Smooth muscle cell (in vitro differentiated cells): ENCODE measurements at regions not wholly inside any gene's neighbourhood (a gene's known extent, or its start where the extent isn't known, plus 50 kb on each side); places are given as distances from the start of the nearest gene placed in this dataset.

Source experiments
- DNase-seq: peaks from one replicate; lab custom pipeline; 2025; ENCODE audit not compliant: unreplicated experiment; lab: John Stamatoyannopoulos, UW
- H2AFZ ChIP-seq: fragments of 200-600 bp; sonication (generic); 2 replicates; pipeline ENCODE4 v1.6.0; 2016; ENCODE audit warnings: antibody characterized with exemption, low read depth, mild to moderate bottlenecking
- H3F3A ChIP-seq: fragments of 200-600 bp; sonication (generic); 2 replicates; pipeline ENCODE4 v1.6.0; 2017; ENCODE audit warnings: antibody characterized with exemption, low read depth
- H3K27ac ChIP-seq: fragments of 200-600 bp; sonication (generic); 2 replicates; pipeline ENCODE4 v1.5.1; 2016; ENCODE audit warnings: low read depth, mild to moderate bottlenecking
- H3K27me3 ChIP-seq: fragments of 200-600 bp; sonication (generic); 2 replicates; pipeline ENCODE4 v1.6.1; 2016; ENCODE audit warnings: low read depth, mild to moderate bottlenecking
- H3K36me3 ChIP-seq: fragments of 200-600 bp; sonication (generic); 2 replicates; pipeline ENCODE4 v1.5.1; 2016; ENCODE audit warnings: low read depth
- H3K4me1 ChIP-seq: fragments of 200-600 bp; sonication (generic); 2 replicates; pipeline ENCODE4 v1.5.1; 2016; ENCODE audit warnings: low read depth
- H3K4me2 ChIP-seq: fragments of 200-600 bp; sonication (generic); 2 replicates; pipeline ENCODE4 v1.6.0; 2016; ENCODE audit warnings: mild to moderate bottlenecking
- H3K4me3 ChIP-seq: fragments of 200-600 bp; sonication (generic); 2 replicates; pipeline ENCODE4 v1.5.1; 2016; ENCODE audit warnings: mild to moderate bottlenecking
- H3K79me2 ChIP-seq: fragments of 200-600 bp; sonication (generic); 2 replicates; pipeline ENCODE4 v1.6.0; 2016; ENCODE audit warnings: low read depth, mild to moderate bottlenecking
- H3K9ac ChIP-seq: fragments of 200-600 bp; sonication (generic); 2 replicates; pipeline ENCODE4 v1.6.0; 2016; ENCODE audit warnings: low read depth
- H3K9me3 ChIP-seq: fragments of 200-600 bp; sonication (generic); replicated peaks from 2 replicates; pipeline ENCODE4 v1.5.1; 2016; ENCODE audit warnings: low read depth
- H4K20me1 ChIP-seq: fragments of 200-600 bp; sonication (generic); 2 replicates; pipeline ENCODE4 v1.6.0; 2016; ENCODE audit warnings: low read depth
- WGBS: methylation state at CpG from one replicate; pipeline ENCODE4 v1.1.7; 2016; ENCODE audit warnings: low lambda C conversion rate; 5-methylcytosine and 5-hydroxymethylcytosine counted together
- TF ChIP-seq, protein P1 (sequence below): fragments of 200-600 bp; sonication (generic); IDR thresholded peaks from 2 replicates; pipeline ENCODE4 v1.5.1; 2017; ENCODE audit warnings: borderline replicate concordance, mild to moderate bottlenecking, antibody characterized with exemption; ENCODE audit not compliant: insufficient read depth, poor library complexity, severe bottlenecking

DNA sequence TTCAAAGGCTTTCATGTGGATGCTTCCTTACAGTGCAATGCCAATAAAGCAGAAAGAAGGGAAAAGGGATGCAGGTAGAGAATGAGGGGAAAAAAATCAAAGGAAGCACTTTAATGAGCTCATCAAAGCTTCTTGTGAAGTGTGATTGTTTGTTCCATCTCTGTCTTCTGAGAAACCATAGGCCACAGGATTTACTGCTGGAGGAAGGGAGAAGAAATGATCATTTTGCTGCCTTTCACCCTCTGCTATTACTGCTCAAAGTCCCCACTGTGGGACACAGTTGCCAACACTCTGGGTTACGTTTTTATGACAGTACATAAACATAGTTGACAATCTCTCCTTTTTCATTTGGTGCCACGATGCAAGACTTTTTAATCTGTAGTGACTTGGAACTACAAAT is 558.0 kb upstream of the TECRL start:
- Histone ChIP-seq H3K9me3 (no peaks in the 10 kb centered on the region), H3K79me2 (no peaks in the 10 kb centered on the region), H3K4me1 (no peaks in the 10 kb centered on the region), H2AFZ (no peak overlapping the region), H3K4me3 (no peak overlapping the region), H4K20me1 (no peaks in the 10 kb centered on the region), H3K36me3 (no peaks in the 10 kb centered on the region), H3F3A (no peaks in the 10 kb centered on the region), H3K27ac (no peak overlapping the region), H3K9ac (no peak overlapping the region), H3K4me2 (no peak overlapping the region), H3K27me3 (no peaks in the 10 kb centered on the region)
- DNase-seq: no peak
- TF ChIP-seq, protein P1, sequence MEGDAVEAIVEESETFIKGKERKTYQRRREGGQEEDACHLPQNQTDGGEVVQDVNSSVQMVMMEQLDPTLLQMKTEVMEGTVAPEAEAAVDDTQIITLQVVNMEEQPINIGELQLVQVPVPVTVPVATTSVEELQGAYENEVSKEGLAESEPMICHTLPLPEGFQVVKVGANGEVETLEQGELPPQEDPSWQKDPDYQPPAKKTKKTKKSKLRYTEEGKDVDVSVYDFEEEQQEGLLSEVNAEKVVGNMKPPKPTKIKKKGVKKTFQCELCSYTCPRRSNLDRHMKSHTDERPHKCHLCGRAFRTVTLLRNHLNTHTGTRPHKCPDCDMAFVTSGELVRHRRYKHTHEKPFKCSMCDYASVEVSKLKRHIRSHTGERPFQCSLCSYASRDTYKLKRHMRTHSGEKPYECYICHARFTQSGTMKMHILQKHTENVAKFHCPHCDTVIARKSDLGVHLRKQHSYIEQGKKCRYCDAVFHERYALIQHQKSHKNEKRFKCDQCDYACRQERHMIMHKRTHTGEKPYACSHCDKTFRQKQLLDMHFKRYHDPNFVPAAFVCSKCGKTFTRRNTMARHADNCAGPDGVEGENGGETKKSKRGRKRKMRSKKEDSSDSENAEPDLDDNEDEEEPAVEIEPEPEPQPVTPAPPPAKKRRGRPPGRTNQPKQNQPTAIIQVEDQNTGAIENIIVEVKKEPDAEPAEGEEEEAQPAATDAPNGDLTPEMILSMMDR: no peak
- 75% methylated on average over 2 of the region's 2 CpGs for WGBS

DNA sequence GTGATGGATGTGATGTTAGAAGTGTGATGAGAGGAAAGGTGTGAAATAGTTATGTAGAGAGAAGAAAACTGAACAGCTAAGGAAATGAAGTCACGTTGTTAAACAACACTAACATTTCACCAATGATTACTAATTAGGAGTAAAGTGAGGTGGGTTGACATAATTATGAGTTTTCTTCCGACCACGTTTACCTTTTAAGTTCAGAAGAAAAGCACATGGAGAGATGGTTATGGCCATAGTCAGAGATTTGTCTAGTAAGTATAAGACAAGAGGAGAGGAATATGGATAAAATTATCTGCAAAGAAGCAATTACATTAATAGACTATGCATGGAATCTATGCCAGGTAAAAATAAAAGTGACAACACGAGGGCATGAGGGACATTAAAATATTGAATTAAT is 551.3 kb upstream of the TECRL start:
- TF ChIP-seq, protein P1: no peak
- Histone ChIP-seq H3K27ac (no peak overlapping the region), H3K79me2 (no peaks in the 10 kb centered on the region), H3K4me1 (no peaks in the 10 kb centered on the region), H3K27me3 (no peaks in the 10 kb centered on the region), H3K9me3 (no peaks in the 10 kb centered on the region), H4K20me1 (no peaks in the 10 kb centered on the region), H3K4me2 (no peak overlapping the region), H3K4me3 (no peak overlapping the region), H3F3A (no peaks in the 10 kb centered on the region), H2AFZ (no peak overlapping the region), H3K36me3 (no peaks in the 10 kb centered on the region), H3K9ac (no peak overlapping the region)
- WGBS: 80% methylated on average over 4 of the region's 4 CpGs
- DNase-seq: no peak

DNA sequence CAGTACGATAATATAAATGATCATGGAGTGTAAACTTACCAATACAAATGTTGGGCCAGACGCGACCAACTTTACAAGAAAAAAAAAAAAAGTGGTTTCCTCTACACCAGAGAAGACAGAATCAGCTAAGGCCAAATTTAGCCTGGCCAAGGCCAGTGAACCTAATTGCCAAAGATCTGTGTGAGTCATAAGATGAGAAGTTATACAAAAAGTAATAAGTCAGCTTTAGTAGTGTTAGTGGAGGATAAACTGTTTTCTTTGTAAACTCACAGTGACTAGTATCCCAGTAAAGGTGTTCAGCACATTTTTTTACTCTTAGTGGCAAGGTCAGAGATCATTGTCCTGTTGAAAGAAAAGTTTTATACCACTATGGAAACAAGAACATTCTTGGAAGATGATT is 531.4 kb upstream of the TECRL start:
- Histone ChIP-seq H3K4me1 (no peaks in the 10 kb centered on the region), H3K27me3 (no peaks in the 10 kb centered on the region), H2AFZ (no peak overlapping the region), H3K4me3 (no peak overlapping the region), H3F3A (no peaks in the 10 kb centered on the region), H3K27ac (no peak overlapping the region), H3K4me2 (no peak overlapping the region), H4K20me1 (no peaks in the 10 kb centered on the region), H3K36me3 (no peaks in the 10 kb centered on the region), H3K9me3 (no peaks in the 10 kb centered on the region), H3K79me2 (no peaks in the 10 kb centered on the region), H3K9ac (no peak overlapping the region)
- WGBS: 88% methylated on average over 3 of the region's 3 CpGs
- no peak for DNase-seq
- TF ChIP-seq, protein P1: no peak

DNA sequence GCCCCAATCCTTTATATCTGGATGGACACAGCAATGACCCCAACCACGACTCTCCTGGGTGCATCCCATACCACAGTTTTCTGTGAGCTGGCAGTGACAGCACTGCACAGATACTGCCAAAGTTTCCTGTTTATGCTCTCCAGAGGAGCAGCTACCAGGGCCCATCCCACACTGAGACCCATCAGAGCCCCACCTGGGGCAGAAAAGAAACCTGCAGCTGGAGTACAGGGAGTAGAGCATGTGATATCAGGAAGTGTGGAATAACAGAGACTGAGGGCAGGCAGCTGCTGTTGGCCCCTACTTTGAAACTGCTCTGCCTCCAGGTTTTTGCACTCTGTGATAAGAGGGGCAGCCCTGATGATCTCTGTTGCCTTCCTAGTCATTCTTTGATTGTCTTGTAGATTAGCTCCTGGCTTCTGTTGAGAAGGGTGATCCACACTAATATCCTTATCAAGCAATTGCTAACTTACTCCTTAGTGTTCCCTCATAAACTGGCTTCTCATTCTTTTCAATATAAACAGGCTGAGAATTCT is 526.3 kb upstream of the TECRL start:
- H3K4me3 ChIP-seq: no peak overlapping the region
- H3K9me3 ChIP-seq: no peaks in the 10 kb centered on the region
- H3K36me3 ChIP-seq: no peaks in the 10 kb centered on the region
- no peaks in the 10 kb centered on the region for H3K4me1 ChIP-seq
- no peak overlapping the region for H3K4me2 ChIP-seq
- no peaks in the 10 kb centered on the region for H3F3A ChIP-seq
- H3K79me2 ChIP-seq: no peaks in the 10 kb centered on the region
- no peak overlapping the region for H3K9ac ChIP-seq
- TF ChIP-seq, protein P1: no peak
- no peak overlapping the region for H2AFZ ChIP-seq
- no peak overlapping the region for H3K27ac ChIP-seq
- 82% methylated on average over 1 of the region's 1 CpG for WGBS
- H4K20me1 ChIP-seq: no peaks in the 10 kb centered on the region
- no peaks in the 10 kb centered on the region for H3K27me3 ChIP-seq
- no peak for DNase-seq
